ENCODE measurements at regions not wholly inside any gene's neighbourhood (a gene's known extent, or its start where the extent isn't known, plus 50 kb on each side); places are given as distances from the start of the nearest gene placed in this dataset.

DNA sequence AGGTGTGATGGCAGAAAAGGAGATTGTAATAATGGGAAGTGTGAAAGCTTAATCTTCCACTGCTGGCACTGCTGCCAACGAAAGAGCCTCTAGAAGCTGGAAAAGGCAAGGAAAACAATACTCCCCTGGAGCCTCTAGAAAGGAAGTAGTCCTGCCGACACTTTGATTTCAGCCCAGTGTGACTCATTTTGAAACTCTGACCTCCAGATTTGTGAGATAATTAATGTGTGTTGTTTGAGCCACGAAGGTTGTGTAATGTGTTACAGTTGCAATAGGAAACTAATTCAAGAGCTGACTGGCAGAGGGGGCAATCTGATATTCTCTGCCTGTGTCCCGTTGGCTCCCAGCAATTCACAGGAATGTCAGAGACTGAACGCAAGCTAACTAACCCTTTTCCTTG is 219.2 kb upstream of the UBE2E3 start:
- no peak overlapping the region for H3K4me3 Mint-ChIP-seq (ENCODE audit: unreplicated experiment)

DNA sequence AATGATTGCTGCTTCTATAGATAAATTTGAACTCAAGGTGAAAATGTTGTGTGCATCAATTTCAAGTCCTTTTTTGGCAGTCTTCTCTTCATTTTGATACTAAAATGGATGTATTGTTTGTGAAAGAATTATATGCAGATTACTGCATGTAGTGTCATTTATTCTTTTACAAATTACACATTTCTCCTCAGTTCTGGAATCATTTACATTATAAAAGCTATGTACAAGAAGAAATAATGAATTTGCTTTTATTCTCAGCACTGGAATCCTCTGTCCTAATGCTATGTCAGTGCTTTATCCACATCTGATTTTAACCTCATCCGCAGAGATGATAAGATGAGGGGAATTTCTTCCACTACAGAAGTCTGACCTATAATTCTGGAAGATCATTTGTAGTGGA is 220.8 kb upstream of the UBE2E3 start:
- no peak for DNase-seq (ENCODE audit: low spot score)
- Mint-ChIP-seq H3K36me3 (ENCODE audit: low read depth) (no peaks in the 10 kb centered on the region), H3K27me3 (ENCODE audit: low read depth) (no peaks in the 10 kb centered on the region), H3K9me3 (ENCODE audit: low read depth) (no peaks in the 10 kb centered on the region), H3K4me3 (ENCODE audit: unreplicated experiment) (no peak overlapping the region), H3K27ac (ENCODE audit: unreplicated experiment) (no peak overlapping the region), H3K4me1 (ENCODE audit: low read depth) (peaks cover 7% of the 10 kb centered on the region)
- TF ChIP-seq, protein P1, sequence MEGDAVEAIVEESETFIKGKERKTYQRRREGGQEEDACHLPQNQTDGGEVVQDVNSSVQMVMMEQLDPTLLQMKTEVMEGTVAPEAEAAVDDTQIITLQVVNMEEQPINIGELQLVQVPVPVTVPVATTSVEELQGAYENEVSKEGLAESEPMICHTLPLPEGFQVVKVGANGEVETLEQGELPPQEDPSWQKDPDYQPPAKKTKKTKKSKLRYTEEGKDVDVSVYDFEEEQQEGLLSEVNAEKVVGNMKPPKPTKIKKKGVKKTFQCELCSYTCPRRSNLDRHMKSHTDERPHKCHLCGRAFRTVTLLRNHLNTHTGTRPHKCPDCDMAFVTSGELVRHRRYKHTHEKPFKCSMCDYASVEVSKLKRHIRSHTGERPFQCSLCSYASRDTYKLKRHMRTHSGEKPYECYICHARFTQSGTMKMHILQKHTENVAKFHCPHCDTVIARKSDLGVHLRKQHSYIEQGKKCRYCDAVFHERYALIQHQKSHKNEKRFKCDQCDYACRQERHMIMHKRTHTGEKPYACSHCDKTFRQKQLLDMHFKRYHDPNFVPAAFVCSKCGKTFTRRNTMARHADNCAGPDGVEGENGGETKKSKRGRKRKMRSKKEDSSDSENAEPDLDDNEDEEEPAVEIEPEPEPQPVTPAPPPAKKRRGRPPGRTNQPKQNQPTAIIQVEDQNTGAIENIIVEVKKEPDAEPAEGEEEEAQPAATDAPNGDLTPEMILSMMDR (IDR thresholded peaks at IDR 0.05), result no peak

More for the DNA sequence above, 219.2 kb upstream of the UBE2E3 start:
- Mint-ChIP-seq H3K9me3 (ENCODE audit: low read depth) (peaks cover 2% of the 10 kb centered on the region), H3K27me3 (ENCODE audit: low read depth) (no peaks in the 10 kb centered on the region), H3K27ac (ENCODE audit: unreplicated experiment) (no peak overlapping the region), H3K36me3 (ENCODE audit: low read depth) (no peaks in the 10 kb centered on the region), H3K4me1 (ENCODE audit: low read depth) (peaks cover 7% of the 10 kb centered on the region)
- TF ChIP-seq, protein P1 (IDR thresholded peaks at IDR 0.05), result no peak
- no peak for DNase-seq (ENCODE audit: low spot score)

DNA sequence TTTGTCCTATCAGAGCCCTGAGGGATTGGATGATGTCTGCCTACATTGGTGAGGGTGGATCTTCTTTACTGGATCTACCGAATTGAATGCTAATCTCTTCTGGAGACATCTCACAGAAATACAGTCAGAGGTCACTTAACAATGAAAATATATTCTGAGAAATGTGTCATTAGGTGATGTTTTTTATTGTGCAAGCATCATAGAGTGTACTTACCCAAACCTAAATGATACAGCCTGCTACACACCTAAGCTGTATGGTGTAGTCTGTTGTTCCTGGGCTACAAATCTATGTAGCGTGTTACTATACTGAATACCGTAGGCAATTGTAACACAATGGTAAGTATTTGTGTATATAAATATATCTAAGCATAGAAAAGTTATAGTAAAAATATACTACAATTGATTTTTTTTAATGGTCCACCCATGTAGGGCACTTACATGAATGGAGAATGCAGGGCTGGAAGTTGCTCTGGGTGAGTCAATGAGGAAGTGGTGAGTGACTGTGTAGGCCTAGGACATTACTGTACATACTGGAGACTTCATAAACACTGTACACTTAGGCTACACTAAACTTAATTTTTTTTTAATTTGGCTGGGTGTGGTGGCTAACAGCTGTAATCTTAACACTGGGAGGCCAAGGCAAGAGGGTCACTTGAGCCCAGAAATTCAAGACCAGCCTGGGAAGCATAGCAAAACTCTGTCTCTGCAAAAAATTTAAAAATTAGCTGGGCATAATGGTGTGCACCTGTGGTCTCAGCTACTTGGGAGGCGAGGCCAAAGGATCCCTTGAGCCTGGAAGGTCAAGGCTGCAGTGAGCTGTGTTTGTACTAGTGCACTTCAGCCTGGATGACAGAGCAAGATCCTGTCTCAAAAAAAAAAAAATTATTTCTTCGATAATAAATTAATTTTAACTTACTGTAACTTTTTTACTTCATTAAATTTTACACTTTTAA is 226.3 kb upstream of the UBE2E3 start:
- Mint-ChIP-seq H3K27me3 (ENCODE audit: low read depth) (no peaks in the 10 kb centered on the region), H3K27ac (ENCODE audit: unreplicated experiment) (no peak overlapping the region), H3K4me3 (ENCODE audit: unreplicated experiment) (no peak overlapping the region), H3K4me1 (ENCODE audit: low read depth) (no peaks in the 10 kb centered on the region), H3K36me3 (ENCODE audit: low read depth) (no peaks in the 10 kb centered on the region), H3K9me3 (ENCODE audit: low read depth) (no peaks in the 10 kb centered on the region)
- TF ChIP-seq, protein P1 (IDR thresholded peaks at IDR 0.05), result no peak
- no peak for DNase-seq (ENCODE audit: low spot score)

DNA sequence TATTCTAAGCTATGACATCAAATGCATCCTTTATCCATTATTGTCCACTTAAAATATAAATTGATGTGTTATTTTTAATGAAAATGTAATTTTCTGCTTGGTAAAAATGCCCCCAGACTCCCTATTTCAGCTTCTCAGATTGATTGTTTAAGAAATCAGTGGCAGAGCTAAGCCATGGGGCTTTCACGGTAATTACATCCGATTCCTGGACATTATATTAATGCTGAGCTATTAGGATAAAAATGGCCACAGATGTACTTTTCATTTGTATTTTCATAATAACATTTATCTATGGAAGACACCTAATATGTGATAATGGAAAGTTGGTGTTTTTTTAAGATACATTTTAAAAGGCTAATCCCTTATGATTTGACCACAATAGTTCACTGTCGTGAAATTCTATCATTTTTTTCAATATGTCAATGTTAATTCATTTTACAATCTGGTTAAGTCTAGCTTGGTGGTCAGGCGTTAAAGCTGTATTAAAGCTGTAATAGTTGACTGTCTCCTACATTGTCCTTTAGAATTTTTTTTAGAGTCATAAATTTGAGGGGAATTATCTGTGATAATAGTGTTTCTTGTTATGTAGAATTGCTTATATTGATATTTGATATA is 229.0 kb upstream of the UBE2E3 start:
- H3K27me3 Mint-ChIP-seq (ENCODE audit: low read depth), result no peaks in the 10 kb centered on the region
- TF ChIP-seq, protein P1 (IDR thresholded peaks at IDR 0.05), result no peak
- peaks cover 3% of the 10 kb centered on the region for H3K9me3 Mint-ChIP-seq (ENCODE audit: low read depth)
- no peak for DNase-seq (ENCODE audit: low spot score)
- no peaks in the 10 kb centered on the region for H3K36me3 Mint-ChIP-seq (ENCODE audit: low read depth)
- H3K4me1 Mint-ChIP-seq (ENCODE audit: low read depth), result no peaks in the 10 kb centered on the region
- no peak overlapping the region for H3K27ac Mint-ChIP-seq (ENCODE audit: unreplicated experiment)
- H3K4me3 Mint-ChIP-seq (ENCODE audit: unreplicated experiment), result no peak overlapping the region

DNA sequence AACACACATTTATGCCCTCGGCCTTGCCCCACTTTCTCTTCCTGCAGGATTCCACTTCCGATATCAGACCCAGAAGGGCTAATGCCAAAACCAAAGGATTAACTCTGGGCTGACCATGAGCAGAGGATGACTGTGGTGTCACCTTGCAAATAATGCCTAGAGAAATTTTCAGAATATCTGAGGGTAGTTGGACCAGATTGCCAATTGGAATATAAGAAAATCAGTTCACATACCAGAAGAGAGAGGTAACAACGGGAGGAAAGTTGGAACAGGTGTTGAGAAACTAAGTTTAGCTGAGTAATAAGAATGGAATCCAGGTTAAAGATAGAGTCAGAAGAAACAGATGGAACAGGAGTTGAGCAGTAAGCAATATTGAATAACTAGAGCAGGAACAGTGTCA is 232.7 kb upstream of the UBE2E3 start:
- no peaks in the 10 kb centered on the region for H3K36me3 Mint-ChIP-seq (ENCODE audit: low read depth)
- no peak overlapping the region for H3K27ac Mint-ChIP-seq (ENCODE audit: unreplicated experiment)
- no peak for DNase-seq (ENCODE audit: low spot score)
- no peaks in the 10 kb centered on the region for H3K27me3 Mint-ChIP-seq (ENCODE audit: low read depth)
- H3K4me3 Mint-ChIP-seq (ENCODE audit: unreplicated experiment), result no peak overlapping the region
- no peaks in the 10 kb centered on the region for H3K4me1 Mint-ChIP-seq (ENCODE audit: low read depth)
- TF ChIP-seq, protein P1 (IDR thresholded peaks at IDR 0.05), result no peak
- H3K9me3 Mint-ChIP-seq (ENCODE audit: low read depth), result peaks cover 6% of the 10 kb centered on the region
